ENCODE measurements at regions not wholly inside any gene's neighbourhood (a gene's known extent, or its start where the extent isn't known, plus 50 kb on each side); places are given as distances from the start of the nearest gene placed in this dataset.

DNA sequence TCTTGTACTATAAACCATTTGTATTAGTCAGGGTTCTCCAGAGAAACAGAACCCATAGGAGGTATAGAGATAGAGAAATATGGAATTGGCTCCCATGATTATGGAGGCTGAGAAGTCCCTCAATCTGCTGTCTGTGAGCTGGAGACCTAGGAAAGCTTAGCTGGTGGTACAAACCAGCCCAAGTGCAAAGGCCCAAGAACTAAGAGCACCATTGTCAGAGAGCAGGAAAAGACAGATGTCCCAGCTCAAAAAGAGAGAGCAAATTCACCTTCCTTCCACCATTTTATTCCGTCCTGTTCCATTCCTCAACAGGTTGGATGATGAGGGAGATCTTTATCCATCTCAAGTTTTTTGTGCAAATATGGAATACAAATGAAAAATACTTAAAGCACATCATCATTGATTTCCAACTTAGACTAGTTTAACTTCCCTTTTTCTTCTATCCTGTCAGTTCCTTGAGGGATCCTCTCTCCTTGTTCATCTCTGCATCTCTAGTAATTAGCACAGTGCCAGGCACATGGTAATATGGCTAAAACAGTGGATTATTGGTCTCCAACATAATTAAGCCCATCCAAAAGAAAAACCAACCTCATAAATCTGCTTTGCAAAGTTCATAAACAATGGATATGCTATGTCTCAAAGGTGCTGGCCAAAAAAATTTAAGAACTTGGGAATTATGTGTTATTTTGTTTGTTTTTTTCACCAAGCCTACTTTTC lies 83.1 kb upstream of the PIK3CG start:
- TF ChIP-seq POLR2AphosphoS5 (IDR thresholded peaks at IDR 0.05; ENCODE audit: borderline replicate concordance, low read depth, low read length) (no peak), EZH2 (IDR thresholded peaks at IDR 0.05) (no peak), FOXP2 (optimal IDR thresholded peaks at IDR 0.05; ENCODE audit: control extremely low read depth, extremely low read length, insufficient read depth) (no peak)
